ENCODE measurements at regions not wholly inside any gene's neighbourhood (a gene's known extent, or its start where the extent isn't known, plus 50 kb on each side); places are given as distances from the start of the nearest gene placed in this dataset.

DNA sequence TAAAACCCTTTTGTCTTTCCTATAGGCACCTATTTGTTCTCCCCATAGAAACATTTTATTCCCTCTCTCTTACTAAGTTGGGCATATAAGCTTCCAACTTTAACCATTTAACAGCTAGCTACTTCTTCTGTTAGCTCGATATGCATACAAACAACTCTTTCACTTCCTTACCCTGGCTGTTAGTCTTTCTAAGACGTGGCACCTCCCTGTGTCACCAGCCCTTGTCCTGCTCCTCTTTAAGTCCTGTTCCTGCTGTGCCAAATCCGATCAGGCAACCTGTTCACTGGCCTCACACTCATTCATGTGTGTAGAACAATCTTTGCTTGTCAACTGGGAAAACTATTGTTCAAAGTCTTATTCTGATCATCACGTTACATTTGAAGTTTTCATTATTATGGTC, 1376.1 kb upstream of the TENM4 start:
- Histone ChIP-seq H3K27me3 (ENCODE audit: insufficient read depth, low read length) (no peaks in the 10 kb centered on the region), H3K36me3 (ENCODE audit: insufficient read depth, low read length) (no peaks in the 10 kb centered on the region), H3K4me3 (ENCODE audit: low read depth, low read length, poor library complexity, severe bottlenecking) (no peak overlapping the region), H3K9me2 (ENCODE audit: low read depth, low read length) (no peaks in the 10 kb centered on the region), H3K4me2 (ENCODE audit: low read length) (no peak overlapping the region), H3K9me3 (ENCODE audit: low read length) (no peaks in the 10 kb centered on the region), H3K79me2 (ENCODE audit: insufficient read depth, low read length) (no peaks in the 10 kb centered on the region), H3F3A (ENCODE audit: insufficient read depth, low read length) (no peaks in the 10 kb centered on the region), H4K20me1 (ENCODE audit: insufficient read depth, low read length) (no peaks in the 10 kb centered on the region), H3K4me1 (ENCODE audit: insufficient read depth, low read length, severe bottlenecking) (no peaks in the 10 kb centered on the region), H2AFZ (ENCODE audit: low read length) (no peak overlapping the region), H3K9ac (ENCODE audit: low read length) (no peak overlapping the region), H3K27ac (ENCODE audit: low read depth, low read length, poor library complexity, severe bottlenecking) (no peak overlapping the region)
- TF ChIP-seq EZH2 (IDR thresholded peaks at IDR 0.05; ENCODE audit: borderline replicate concordance, low read length) = no peak
- TF ChIP-seq, protein P1, sequence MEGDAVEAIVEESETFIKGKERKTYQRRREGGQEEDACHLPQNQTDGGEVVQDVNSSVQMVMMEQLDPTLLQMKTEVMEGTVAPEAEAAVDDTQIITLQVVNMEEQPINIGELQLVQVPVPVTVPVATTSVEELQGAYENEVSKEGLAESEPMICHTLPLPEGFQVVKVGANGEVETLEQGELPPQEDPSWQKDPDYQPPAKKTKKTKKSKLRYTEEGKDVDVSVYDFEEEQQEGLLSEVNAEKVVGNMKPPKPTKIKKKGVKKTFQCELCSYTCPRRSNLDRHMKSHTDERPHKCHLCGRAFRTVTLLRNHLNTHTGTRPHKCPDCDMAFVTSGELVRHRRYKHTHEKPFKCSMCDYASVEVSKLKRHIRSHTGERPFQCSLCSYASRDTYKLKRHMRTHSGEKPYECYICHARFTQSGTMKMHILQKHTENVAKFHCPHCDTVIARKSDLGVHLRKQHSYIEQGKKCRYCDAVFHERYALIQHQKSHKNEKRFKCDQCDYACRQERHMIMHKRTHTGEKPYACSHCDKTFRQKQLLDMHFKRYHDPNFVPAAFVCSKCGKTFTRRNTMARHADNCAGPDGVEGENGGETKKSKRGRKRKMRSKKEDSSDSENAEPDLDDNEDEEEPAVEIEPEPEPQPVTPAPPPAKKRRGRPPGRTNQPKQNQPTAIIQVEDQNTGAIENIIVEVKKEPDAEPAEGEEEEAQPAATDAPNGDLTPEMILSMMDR (IDR thresholded peaks at IDR 0.05; ENCODE audit: low read length) = no peak

DNA sequence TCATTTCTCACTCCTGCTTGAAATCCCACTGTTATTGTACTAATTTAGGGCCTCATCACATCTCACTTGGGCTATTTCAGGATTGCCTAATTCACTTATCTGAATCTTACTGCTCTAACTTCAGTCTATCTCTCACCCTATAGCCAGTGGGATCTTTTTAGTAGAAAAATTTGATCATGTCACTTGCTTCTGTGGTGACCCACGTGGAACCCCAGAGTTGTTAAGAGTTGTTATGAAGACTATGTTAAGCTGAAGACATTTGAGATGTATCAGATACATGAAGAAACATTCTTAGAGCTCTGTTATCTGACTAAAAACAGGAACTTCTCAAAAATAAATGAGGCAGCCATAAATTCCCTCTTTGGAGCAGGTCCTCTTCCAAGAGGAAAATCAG, 1375.6 kb upstream of the TENM4 start:
- Histone ChIP-seq H3K4me1 (ENCODE audit: insufficient read depth, low read length, severe bottlenecking) (no peaks in the 10 kb centered on the region), H3K9me2 (ENCODE audit: low read depth, low read length) (no peaks in the 10 kb centered on the region), H3K27ac (ENCODE audit: low read depth, low read length, poor library complexity, severe bottlenecking) (no peak overlapping the region), H3K79me2 (ENCODE audit: insufficient read depth, low read length) (no peaks in the 10 kb centered on the region), H3K9me3 (ENCODE audit: low read length) (no peaks in the 10 kb centered on the region), H3K27me3 (ENCODE audit: insufficient read depth, low read length) (no peaks in the 10 kb centered on the region), H3K4me2 (ENCODE audit: low read length) (no peak overlapping the region), H3K9ac (ENCODE audit: low read length) (no peak overlapping the region), H2AFZ (ENCODE audit: low read length) (no peak overlapping the region), H3F3A (ENCODE audit: insufficient read depth, low read length) (no peaks in the 10 kb centered on the region), H3K36me3 (ENCODE audit: insufficient read depth, low read length) (no peaks in the 10 kb centered on the region), H4K20me1 (ENCODE audit: insufficient read depth, low read length) (no peaks in the 10 kb centered on the region), H3K4me3 (ENCODE audit: low read depth, low read length, poor library complexity, severe bottlenecking) (no peak overlapping the region)
- no peak for TF ChIP-seq EZH2 (IDR thresholded peaks at IDR 0.05; ENCODE audit: borderline replicate concordance, low read length)
- TF ChIP-seq, protein P1 (IDR thresholded peaks at IDR 0.05; ENCODE audit: low read length) = no peak

DNA sequence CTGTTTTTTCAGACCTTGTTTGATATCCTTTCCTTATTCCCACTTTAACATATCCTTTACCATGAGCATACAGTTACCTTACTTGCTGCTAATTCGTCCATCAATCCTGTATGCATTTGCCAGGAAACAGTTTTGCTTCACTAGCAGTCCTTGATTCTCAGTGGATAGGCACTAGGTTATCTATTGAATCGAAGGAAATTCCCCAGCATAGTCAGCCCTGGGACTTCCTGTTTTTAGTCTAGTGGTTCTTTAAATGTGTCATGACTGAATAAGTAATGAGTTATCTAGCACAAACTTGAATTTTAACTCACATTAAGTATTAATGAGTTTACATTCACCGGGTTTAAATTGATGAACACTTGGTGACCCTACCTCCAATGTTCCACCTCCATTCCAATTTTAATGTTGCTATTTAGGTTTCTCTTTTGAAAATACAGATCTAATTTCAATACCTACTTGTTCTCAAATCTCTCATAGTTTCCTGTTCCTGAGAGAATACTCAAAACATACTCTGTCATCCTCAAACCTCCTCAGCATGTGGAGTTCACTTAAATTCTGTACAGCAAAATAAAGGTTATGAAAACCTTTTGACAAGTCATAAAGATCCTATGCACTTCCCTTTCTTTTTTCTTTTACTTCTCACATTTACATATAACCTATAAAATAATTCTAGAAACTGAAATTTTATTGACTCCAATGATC, 1375.1 kb upstream of the TENM4 start:
- Histone ChIP-seq H3K36me3 (ENCODE audit: insufficient read depth, low read length) (no peaks in the 10 kb centered on the region), H3K9me3 (ENCODE audit: low read length) (no peaks in the 10 kb centered on the region), H3K27me3 (ENCODE audit: insufficient read depth, low read length) (no peaks in the 10 kb centered on the region), H3K79me2 (ENCODE audit: insufficient read depth, low read length) (no peaks in the 10 kb centered on the region), H4K20me1 (ENCODE audit: insufficient read depth, low read length) (no peaks in the 10 kb centered on the region), H3K4me2 (ENCODE audit: low read length) (no peak overlapping the region), H3K27ac (ENCODE audit: low read depth, low read length, poor library complexity, severe bottlenecking) (no peak overlapping the region), H3K9me2 (ENCODE audit: low read depth, low read length) (no peaks in the 10 kb centered on the region), H3F3A (ENCODE audit: insufficient read depth, low read length) (no peaks in the 10 kb centered on the region), H3K4me3 (ENCODE audit: low read depth, low read length, poor library complexity, severe bottlenecking) (no peak overlapping the region), H3K4me1 (ENCODE audit: insufficient read depth, low read length, severe bottlenecking) (no peaks in the 10 kb centered on the region), H3K9ac (ENCODE audit: low read length) (no peak overlapping the region), H2AFZ (ENCODE audit: low read length) (no peak overlapping the region)
- TF ChIP-seq EZH2 (IDR thresholded peaks at IDR 0.05; ENCODE audit: borderline replicate concordance, low read length) = no peak
- TF ChIP-seq, protein P1 (IDR thresholded peaks at IDR 0.05; ENCODE audit: low read length) = no peak

Data from OCI-LY1 (cell line).